Stimulated activated CD8-positive, alpha-beta memory T cell treated with anti-CD3 and anti-CD28 coated beads, Interleukin-15, amount 100 ng/mL, for 48 hours (primary cell): ENCODE measurements at regions not wholly inside any gene's neighbourhood (a gene's known extent, or its start where the extent isn't known, plus 50 kb on each side); places are given as distances from the start of the nearest gene placed in this dataset.
A peak's percentile ranks its signal among the peaks of the same experiment; 100 is the strongest.

ENCODE experiments used
- DNase-seq, 2 donors: peaks; one replicate each; pipeline ENCODE4 v3.0.0-alpha.2; 2020; ENCODE audit warnings: low read depth in 2 of 2

DNA sequence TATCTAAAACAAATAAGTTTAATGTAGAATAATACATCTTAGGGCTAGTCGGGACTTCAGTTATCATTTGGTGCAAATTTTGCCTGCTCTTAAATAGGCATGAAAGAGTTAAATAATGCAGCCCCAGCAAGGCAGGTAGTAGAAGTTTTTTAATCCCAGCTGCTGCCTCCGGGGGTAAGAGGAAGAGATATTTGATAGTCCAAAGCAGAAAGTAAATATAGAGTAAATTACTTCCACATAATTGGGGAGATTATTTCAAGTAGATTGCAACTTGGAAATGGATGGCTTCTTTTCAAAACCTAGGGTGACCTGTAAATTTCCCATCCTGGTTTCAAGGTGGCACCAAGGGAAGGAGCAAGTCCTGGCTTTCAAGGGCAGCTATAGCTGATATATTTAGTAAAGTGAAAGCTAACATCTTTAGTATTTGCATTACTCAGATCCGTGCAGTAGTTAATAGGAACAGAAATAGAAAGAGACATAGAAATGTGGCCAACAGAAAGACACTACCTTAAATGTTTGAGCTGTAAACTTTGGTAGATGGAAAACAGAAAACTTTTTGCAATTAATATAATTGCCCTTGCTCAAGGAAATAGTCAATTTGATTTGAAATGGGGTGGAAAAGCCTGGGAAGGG, 109.1 kb downstream of the LMO4 start:
- DNase-seq = no peak

DNA sequence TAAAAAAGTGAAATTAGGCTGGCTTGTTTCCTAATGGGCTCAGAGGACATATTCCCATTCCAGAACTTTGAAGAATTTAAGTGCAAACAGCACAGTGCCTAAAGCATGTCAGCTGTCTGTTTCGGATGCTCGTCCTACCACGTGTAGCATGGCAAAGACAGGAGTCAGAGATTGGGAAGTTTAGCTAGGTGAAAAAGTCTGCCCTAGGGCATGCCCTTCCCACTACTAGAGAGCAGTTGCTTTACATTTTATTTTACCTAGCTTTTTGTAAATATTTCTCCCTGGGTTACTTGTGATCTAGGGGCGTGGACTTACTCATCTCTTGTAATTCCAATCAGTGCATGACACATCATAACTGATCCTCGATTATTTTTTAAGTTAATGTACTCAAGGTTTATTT, 111.1 kb downstream of the LMO4 start:
- DNase-seq = no peak

DNA sequence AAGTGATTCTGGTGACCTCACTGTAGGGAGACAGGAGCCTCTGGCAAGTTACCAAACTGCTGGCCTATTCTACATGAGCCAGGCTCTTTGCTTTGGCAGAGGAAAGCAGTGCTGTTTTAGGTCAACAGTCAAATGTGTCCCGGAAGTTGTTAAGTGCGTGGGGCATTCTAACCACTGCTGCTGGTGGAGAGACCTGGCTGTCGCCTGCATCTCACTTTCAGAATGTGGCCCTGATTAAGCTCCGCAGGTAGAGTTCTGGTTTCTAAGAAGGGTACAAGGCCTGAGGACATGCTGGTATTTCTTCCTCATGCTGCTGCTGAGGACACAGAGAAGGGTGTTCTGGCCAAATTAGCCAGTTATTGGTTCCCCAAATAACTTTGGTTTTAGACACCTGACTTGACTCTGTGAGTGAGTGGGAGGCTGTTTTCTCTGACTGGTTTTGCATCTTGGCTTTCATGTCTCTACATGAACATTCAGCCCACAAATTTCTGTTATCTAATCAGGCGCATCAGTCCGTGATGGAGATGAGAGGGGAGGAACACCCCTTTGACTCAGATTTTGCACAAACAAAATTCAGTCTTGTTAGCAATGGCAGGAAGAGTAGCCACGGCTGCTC, 120.8 kb downstream of the LMO4 start:
- peak in 1 of 2 donors; percentile 25 for DNase-seq

DNA sequence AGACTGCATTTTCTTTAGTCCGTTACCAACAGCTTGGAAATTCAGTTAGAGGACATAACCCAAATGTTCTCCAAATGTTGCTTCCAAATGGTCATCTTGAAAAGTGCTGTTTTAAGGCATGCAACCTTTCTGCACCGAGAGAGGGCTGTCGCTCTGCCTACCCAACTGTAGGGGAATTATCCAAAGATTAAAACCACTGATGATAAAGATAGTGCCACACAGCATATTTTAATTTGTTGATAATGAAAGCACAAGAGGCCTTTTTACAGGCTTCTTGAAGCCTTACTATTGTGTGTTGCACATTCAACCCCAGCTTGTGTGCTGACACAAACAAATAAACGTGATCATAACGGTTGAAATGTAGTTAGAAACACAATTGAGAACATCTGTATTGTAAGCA, 121.5 kb downstream of the LMO4 start:
- no peak for DNase-seq

DNA sequence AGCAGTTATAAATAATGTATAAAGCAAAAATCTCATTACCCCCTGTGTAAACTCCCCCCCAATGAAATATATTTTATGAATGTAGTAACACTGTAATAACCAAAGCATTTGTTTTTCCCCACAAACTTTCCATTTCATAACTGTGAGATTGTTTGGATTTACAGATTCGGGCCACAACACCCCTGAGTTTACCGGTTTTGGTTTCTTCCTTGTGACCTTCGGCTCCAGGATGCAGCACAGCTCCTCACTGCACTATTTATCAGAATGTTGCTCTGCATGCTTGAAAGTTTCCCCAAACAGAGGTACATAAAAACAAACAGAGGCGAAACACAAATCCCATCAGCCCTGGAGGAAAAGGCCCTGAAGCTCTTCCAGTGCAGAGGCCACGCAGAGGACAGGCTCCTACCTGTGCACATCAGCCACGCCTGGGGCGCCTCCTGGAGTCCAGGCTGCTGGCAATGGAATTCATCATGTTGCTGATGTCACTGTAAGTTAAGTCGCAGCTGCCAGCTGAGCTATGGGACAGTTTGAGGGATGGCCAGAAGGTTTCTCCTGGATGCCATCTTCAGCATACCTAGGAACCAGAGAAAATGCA, 122.0 kb downstream of the LMO4 start:
- DNase-seq = no peak

DNA sequence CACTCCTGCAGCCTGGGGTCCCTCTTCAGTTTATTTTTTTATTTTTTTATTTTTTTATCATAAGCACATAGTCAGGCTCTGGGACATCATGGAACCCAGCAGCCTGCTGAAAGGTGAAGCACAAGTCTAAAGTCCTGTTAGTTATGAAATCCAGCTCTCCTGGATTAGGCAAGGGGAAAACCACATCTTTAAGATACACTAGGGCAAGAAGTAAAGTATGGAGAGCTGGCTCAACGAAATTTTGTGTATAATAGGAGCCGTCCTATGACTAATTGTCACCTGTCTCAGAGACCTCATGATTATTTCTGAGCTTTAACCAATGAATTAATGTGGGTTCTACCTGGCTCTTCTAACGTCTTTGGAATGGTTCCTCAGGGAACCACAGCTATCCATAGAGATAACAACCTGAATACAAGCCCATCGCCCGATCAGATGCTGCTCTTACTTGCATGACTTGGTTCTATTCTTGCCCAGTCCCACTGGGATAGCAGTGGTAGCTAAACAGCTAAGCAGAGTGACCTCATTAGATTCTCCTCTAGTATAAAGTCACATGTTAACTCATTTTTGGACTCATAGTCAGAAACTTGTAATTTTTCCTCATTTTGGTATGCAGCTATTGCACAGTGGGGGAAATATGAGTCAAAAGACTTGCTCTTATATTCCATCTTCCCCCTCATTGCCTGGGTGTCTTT, 122.7 kb downstream of the LMO4 start:
- DNase-seq = no peak

GRCh38 chr1:87452648-87453047, 124.0 kb downstream of the LMO4 start:
- no peak for DNase-seq

GRCh38 chr1:87457408-87457807, 128.7 kb downstream of the LMO4 start:
- DNase-seq = no peak

GRCh38 chr1:87462894-87463293, 134.2 kb downstream of the LMO4 start:
- DNase-seq = no peak

DNA sequence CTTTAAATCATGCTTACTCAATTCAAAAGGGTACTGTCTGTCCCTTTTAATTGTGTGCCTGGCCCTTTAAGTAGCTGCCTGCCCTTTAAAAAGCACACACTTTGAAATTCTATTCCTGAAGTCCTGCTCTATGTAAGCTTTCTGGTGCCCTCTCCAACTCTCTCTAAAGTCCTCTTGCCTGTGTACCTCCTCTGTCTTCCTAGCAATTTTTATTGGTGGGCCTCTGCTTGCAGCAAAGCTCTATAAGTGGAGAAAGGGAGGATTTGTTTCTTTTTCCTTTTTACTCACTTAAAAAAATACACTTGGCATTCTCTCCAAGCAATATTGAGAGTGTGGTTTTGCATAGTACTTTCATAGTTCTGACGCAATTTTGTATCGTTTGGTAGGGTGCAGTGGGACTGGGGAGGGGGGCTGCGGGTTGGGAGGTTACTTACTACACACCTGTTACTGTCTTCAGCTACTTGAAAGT, 135.4 kb downstream of the LMO4 start:
- no peak for DNase-seq

- DNase-seq = no peak
These were observed 137.9 kb downstream of the LMO4 start for GRCh38 chr1:87466621-87467020.

- DNase-seq = no peak
These were observed 144.0 kb downstream of the LMO4 start for GRCh38 chr1:87472716-87473115.

GRCh38 chr1:87473203-87473661, 144.6 kb downstream of the LMO4 start:
- DNase-seq = no peak

DNA sequence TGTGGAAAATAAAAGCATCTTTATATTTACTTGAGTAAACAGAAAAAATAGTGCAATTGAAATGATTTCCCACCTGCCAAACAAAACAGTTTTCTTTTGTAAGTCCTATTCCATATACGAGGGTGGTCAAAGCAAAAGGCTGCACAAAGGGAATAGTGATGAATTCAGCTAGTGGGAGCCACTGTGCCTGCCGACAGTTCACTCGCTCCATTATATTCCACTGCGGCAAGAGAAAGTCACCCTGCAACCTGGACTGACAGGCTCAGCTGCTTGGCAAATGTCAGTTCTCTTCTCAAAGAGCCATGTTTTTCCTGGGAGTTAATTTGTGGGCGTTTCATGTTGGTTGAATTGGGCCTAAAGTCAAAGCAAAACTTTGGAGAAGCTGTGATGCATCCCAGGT, 145.4 kb downstream of the LMO4 start:
- no peak for DNase-seq

GRCh38 chr1:87478231-87478630, 149.6 kb downstream of the LMO4 start:
- DNase-seq = no peak

- no peak for DNase-seq
These were observed 166.5 kb downstream of the LMO4 start for GRCh38 chr1:87495147-87495546.

- DNase-seq = no peak
These were observed 167.2 kb downstream of the LMO4 start for GRCh38 chr1:87495870-87496269.

GRCh38 chr1:87497380-87498203, 168.9 kb downstream of the LMO4 start:
- DNase-seq = no peak

DNA sequence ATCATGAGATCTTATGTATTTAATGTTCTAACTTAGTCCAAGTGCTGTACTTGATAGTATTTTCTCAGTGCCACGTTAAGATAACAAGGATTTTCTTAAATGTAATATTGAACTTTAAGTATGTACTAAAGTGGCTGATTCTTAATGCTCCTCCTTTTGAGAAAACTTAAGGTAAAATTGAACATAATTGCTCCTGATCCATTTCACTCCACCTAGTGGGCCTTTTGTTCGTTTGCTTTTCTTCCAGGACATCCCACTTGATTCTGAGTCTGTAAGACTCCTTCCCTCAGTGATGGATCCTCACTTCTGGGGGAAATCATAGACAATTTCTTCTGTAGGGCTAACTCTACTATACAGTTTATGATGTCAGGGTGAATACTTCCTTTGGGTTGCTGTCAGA, 173.1 kb downstream of the LMO4 start:
- DNase-seq = no peak

DNA sequence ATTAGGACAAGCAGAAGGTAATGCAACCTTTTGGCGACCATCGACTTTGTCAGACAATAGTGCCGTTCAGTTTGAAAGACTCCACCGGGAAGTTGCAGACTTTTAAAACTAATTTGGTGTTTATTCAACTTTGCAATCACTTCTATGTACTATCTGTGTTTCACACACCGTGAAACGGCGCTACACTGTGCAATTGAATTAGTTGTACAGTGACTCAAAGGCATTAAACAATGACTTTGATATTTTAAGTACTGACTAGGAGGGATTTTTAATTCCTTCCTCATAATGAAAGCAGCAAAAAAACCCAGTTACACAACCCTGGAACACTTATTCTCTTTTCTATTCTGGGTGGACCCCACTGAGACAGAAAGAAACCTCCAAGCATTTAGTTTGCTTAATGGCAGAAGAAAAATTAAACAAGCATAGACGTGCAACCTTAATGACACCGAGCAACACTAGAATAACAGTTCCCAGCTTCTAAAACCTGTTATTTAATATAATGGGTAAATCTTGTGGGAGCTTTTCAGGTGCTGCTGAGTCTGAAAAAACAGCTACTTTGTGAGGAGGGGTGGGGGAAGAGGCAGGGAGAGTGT, 176.8 kb downstream of the LMO4 start:
- DNase-seq = no peak

DNA sequence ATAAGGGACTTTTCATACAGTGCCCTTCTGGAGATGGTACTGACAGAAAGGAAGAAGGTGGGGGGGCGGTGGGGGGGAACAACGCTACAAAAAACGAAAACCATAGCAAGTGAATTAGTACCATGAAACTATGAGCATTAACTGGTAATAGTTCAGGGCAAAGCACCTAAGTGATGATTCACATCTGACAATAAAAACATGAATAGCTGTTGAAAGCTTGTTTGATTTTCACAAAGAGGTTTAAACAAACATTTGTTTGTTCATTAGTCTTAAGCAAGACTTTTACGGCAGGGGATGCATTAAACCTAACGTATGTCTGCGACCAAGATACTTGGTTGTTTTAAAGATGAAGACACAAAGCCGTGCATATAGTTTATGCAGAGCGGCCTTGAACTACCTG, 177.5 kb downstream of the LMO4 start:
- no peak for DNase-seq
